ENCODE measurements at regions not wholly inside any gene's neighbourhood (a gene's known extent, or its start where the extent isn't known, plus 50 kb on each side); places are given as distances from the start of the nearest gene placed in this dataset.

DNA sequence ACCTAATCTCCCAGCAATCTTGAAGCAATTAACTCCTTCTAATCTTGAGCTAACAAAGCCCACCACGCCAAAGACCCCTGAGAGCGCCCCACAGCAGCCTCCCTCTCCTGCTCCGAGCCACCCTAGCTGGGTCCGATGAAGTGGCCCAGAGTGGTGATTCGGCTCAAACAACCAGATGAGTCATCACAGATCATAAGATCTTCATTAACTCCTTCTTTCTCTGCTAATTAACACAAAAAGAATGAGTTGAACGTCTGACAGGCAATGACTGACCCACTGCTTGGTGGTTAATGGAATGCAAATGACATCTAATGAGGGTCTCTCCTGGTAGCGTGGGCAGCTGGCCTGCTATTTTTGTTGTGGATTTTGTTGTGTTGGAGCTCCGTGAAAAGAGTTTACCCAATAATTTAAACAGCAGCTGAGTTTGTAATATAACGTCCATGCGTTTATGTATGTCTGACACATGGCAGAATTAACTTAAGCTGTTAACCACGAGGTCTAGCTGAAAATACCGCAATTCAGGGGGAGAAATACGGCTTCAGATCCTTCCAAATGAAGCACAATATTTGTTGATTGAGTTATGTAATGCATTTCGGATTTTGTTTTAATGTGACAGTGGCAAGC is 161.4 kb downstream of the RAB11FIP2 start:
- no peak for DNase-seq
- no peak for ATAC-seq

GRCh38 chr10:117886766-117887165 is 160.0 kb downstream of the RAB11FIP2 start:
- no peak for ATAC-seq
- intact Hi-C loops (cut with micrococcal nuclease): no loop called here
- DNase-seq: no peak

More for the DNA sequence above, 161.4 kb downstream of the RAB11FIP2 start:
- intact Hi-C loops (cut with micrococcal nuclease): no loop called here

DNA sequence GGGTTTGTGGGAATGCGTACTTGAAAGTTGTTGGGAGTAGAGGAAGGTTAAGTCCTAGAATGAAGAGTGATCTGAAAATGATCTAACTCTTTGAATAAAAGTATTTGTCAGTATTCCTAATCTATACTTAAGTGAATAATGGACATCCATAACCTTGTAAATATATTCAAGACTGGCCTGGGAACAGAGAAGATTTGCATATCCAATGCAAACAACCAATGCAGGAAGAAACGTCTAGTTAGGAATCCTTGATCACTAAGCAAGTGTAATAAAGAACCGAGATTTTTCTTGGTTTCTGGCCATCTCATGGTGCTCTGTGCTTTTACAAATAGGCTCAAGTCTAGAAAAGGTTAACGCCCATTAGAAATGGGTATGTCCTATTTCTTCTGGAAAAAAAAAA is 157.1 kb downstream of the RAB11FIP2 start:
- DNase-seq (no peak), ATAC-seq (no peak)
- intact Hi-C loops (cut with micrococcal nuclease): no loop called here

DNA sequence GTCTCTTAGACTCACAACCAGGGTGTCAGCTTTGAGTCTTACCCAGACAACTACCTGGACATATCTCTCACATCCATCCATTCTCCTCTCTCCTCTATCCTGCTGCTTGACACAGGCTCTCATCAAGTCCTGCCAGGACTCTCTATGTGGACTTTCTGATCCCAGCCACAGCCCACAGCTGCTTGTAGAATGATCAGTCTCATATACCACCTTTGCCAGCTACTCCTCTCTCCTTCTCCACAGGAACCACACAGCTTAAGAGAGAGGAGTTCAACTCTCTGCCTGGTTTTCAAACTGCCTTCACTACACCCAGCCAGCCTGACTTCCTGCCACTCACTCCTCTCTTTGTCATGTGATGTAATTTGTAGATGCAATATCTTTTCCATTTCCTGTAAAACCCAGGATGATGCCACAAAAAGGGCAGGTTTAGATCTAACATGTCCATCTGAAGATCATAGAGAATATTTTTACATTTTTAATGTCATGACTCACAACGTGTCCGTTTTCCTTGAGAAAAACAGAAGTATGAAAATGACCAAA is 154.0 kb downstream of the RAB11FIP2 start:
- intact Hi-C loops (cut with micrococcal nuclease): no loop called here
- ATAC-seq (no peak), DNase-seq (no peak)

DNA sequence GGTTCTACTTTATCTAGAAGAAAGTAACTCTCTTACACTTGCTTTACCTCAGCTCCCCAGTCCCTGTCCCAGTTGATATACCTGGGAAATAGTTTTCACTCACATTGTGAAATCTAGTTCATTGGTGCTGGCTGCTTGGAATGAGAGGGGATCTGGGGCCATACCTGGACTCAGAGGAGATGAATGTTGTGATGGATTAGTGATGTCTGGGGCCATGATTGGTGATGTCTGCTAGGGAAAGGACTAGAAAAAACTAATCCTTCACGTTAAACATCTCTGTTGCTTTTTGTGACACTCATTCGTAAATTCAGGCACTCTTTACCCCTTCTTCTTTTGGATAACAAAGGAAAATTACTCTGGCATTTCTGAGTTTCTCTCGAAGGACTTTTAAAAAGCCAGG is 152.4 kb downstream of the RAB11FIP2 start:
- ATAC-seq (no peak), DNase-seq (no peak)
- intact Hi-C loops (cut with micrococcal nuclease): no loop called here

GRCh38 chr10:117896517-117896916 is 150.2 kb downstream of the RAB11FIP2 start:
- intact Hi-C loops (cut with micrococcal nuclease): no loop called here
- DNase-seq: no peak
- ATAC-seq: no peak

DNA sequence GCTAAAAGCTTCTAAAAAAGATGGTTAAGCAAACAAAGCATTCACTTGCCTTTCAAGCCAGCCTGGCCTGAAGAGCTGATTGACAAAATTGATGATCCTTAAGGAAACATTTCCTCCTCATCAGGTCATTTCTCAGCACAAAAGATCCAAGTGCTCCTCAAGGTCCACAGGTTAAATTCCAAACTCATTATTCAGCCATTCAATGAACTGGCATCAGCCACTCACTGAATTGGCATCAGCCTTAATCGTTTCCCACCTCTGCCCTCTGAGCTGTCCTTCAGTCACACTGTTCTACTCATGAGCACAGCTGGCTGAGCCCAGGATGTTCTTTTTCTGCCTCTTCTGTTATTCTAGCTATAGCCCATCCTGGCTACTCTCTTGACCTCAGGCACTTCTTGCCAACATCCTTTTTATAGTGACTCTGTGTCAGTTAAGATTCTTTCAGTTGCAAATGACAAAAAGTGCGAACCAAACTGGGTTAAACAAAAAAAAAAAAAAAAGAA is 147.5 kb downstream of the RAB11FIP2 start:
- intact Hi-C loops (cut with micrococcal nuclease): no loop called here
- no peak for ATAC-seq

DNA sequence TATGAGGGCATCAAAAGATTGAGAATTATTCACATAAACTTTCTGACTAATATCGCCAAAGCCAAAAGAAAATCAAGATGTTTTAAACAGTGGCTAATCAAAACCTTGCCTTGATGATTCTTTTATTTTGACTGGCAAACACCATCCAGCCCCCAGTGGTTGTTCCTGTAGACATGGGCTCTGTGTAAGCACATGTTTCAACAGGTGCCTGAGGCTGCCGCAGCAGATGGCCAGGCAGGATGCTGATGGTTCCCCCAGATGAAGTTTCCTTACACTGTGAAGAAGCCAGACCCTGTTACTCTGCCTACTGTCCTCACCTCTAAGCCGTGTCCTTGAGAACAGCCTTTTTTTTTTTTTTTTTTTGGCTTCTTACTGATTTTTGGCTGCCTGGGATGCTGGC is 146.5 kb downstream of the RAB11FIP2 start:
- no peak for DNase-seq
- no peak for ATAC-seq
- intact Hi-C loops (cut with micrococcal nuclease): no loop called here

More for the DNA sequence above, 147.5 kb downstream of the RAB11FIP2 start:
- no peak for DNase-seq

GRCh38 chr10:117903854-117904253 is 142.9 kb downstream of the RAB11FIP2 start:
- no peak for ATAC-seq
- intact Hi-C loops (cut with micrococcal nuclease): no loop called here
- DNase-seq: no peak

GRCh38 chr10:117905404-117905803 is 141.3 kb downstream of the RAB11FIP2 start:
- no peak for ATAC-seq

DNA sequence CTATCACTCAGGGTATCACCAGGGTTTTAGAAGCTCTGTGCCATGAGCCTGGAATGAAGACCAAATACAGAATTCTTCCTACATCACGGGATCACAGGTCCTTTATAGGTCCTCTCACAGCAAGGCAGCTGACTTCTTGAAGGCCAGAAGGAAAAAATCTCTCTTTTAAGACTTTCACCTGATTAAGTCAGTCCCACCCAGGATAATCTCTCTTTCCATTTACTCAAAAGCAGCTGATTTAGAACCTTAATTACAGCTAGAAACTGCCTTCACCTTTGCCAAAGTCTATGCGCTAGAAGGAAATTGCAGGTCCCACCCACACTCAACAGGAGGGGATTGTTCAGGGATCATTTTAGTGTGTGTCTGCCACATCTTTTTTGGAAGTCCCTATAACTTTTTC is 135.1 kb downstream of the RAB11FIP2 start:
- intact Hi-C loops (cut with micrococcal nuclease): no loop called here
- ATAC-seq: no peak
- DNase-seq: no peak

More at GRCh38 chr10:117905404-117905803, 141.3 kb downstream of the RAB11FIP2 start:
- DNase-seq: no peak
- intact Hi-C loops (cut with micrococcal nuclease): no loop called here

DNA sequence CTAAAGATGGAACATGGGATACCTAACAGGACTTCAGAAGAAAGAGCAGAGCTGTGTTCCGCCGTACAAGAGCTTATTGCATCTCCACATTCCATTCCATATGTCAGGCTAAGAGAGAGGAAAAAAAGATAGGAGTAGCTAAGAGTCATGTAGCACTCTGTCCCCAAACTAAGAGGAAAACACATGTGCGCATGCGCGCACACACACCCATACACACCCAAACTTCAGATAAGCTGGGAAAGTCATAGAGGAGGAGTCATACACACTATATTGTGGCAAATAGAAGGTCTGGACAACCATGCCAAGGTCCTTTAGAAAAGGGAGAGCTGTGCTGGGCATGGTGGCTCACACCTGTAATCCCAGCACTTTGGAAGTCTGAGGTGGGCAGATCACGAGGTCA is 132.4 kb downstream of the RAB11FIP2 start:
- ATAC-seq: no peak
- intact Hi-C loops (cut with micrococcal nuclease): no loop called here
- no peak for DNase-seq

DNA sequence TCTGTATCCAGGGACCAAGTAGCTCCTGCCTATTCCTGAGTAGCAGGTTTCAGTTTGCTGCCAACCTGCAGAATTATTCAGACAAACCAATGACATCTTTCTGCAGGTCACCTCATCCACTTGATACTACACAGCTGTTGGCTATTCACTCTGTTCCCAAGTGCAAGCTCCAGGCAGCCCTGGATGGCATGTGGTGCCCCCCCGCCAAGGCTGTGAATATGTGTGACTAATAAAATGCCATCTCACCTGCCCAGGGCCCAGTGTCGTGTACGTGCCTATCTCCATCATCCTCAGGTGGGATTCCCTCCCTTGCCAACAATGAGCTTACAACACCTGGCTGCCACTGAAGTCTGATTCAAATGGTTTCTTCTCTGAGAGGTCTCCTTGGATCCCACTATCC is 125.8 kb downstream of the RAB11FIP2 start:
- DNase-seq (no peak), ATAC-seq (no peak)
- intact Hi-C loops (cut with micrococcal nuclease): no loop called here

GRCh38 chr10:117921421-117921820 is 125.3 kb downstream of the RAB11FIP2 start:
- intact Hi-C loops (cut with micrococcal nuclease): no loop called here
- ATAC-seq (no peak), DNase-seq (no peak)

GRCh38 chr10:117924820-117925219 is 121.9 kb downstream of the RAB11FIP2 start:
- intact Hi-C loops (cut with micrococcal nuclease): no loop called here
- DNase-seq (no peak), ATAC-seq (no peak)

GRCh38 chr10:117925369-117925768 is 121.4 kb downstream of the RAB11FIP2 start:
- no peak for ATAC-seq
- no peak for DNase-seq
- intact Hi-C loops (cut with micrococcal nuclease): no loop called here

- ATAC-seq (peak; percentile 41), DNase-seq (no peak)
- intact Hi-C loops (cut with micrococcal nuclease): no loop called here
Observed at GRCh38 chr10:117926491-117926890, 120.2 kb downstream of the RAB11FIP2 start.

DNA sequence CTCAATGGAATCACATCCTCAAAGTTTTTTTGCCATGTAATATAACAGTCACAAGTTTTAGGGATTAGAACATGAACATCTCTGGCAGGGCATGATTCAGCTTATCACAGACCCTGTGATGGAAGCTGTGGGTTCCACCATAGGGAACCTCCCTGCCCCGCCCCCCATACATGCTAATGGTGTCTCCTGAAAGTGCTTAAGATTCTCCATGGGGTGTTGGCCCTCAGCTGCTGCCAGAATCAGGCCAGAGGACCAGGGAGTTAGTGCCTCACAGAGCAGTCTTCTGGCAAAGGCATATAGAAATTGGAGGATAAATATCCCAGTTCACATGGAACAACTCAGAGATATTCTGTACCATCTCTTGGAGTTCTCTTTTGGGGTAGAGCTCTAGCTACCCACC is 119.4 kb downstream of the RAB11FIP2 start:
- intact Hi-C loops (cut with micrococcal nuclease): no loop called here
- ATAC-seq: no peak
- DNase-seq: no peak

- intact Hi-C loops (cut with micrococcal nuclease): no loop called here
- no peak for ATAC-seq
- no peak for DNase-seq
Observed at GRCh38 chr10:117927871-117928270, 118.9 kb downstream of the RAB11FIP2 start.

DNA sequence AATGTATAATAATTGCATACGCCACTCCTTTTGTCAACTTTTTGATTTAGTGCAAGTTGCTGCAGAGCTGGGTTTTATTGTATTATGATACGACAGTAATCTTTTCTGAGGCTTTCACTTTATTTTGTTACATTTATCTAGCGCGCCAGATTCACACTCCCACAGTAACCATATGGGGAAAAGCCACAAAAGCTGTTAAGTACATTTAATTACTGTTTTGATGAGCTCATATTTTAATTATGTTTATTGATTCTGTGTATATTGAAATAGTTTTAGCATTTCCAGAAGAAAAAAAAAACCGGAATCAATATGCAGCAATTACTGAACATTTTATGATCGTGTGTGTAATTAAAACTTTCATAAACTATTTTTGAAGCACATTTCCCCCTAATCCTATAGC is 118.5 kb downstream of the RAB11FIP2 start:
- intact Hi-C loops (cut with micrococcal nuclease): no loop called here
- DNase-seq: no peak
- no peak for ATAC-seq

GRCh38 chr10:117928741-117929140 is 118.0 kb downstream of the RAB11FIP2 start:
- intact Hi-C loops (cut with micrococcal nuclease): no loop called here
- DNase-seq (no peak), ATAC-seq (no peak)

Measured in left ventricle myocardium superior (tissue), 1 donor.